BJ (cell line): ENCODE measurements at regions not wholly inside any gene's neighbourhood (a gene's known extent, or its start where the extent isn't known, plus 50 kb on each side); places are given as distances from the start of the nearest gene placed in this dataset.

Experiments
- CTCF ChIA-PET: fragments of 350-600 bp; formaldehyde crosslinking; extraction: SDS; loops from one replicate; lab custom pipeline; 2021; ENCODE audit warnings: antibody characterized with exemption, inconsistent platforms; lab: Yijun Ruan, JAX
- POLR2A ChIA-PET: fragments of 300-600 bp; sonication (Branson Sonifier 250); formaldehyde crosslinking; extraction: SDS; loops from one replicate; lab custom pipeline; 2021; ENCODE audit warnings: antibody characterized with exemption; lab: Charles Lee
- DNase-seq: peaks from one replicate; pipeline ENCODE4 v3.0.0-alpha.2; 2011; ENCODE audit warnings: low read depth
- H3K27me3 ChIP-seq: 2 replicates; pipeline ENCODE4 v1.6.0; 2011; ENCODE audit warnings: low read length; ENCODE audit not compliant: control insufficient read depth, insufficient read depth
- H3K36me3 ChIP-seq: 2 replicates; pipeline ENCODE4 v1.5.1; 2011; ENCODE audit warnings: low read length; ENCODE audit not compliant: control insufficient read depth, insufficient read depth
- H3K4me3 ChIP-seq: 2 replicates; pipeline ENCODE4 v1.5.1; 2011; ENCODE audit warnings: low read depth, mild to moderate bottlenecking, control low read depth, low read length
- TF ChIP-seq, protein P1 (sequence below): IDR thresholded peaks from 2 replicates; pipeline ENCODE4 v1.5.1; 2011; ENCODE audit warnings: low read depth, mild to moderate bottlenecking, control low read depth, inconsistent platforms, low read length, moderate library complexity; ENCODE audit not compliant: insufficient read depth

- no peak overlapping the region for H3K4me3 ChIP-seq
- POLR2A ChIA-PET: no interaction called here
- CTCF ChIA-PET: interaction anchor here (4.4 kb wide), 1 partner anchor 8 kb away, joined by 17 read pairs; no protein-coding TSS in a partner anchor
- H3K27me3 ChIP-seq: 0 out of 2 replicates have a peak, but pooled peaks cover 1% of the 10 kb centered on the region
- TF ChIP-seq, protein P1, sequence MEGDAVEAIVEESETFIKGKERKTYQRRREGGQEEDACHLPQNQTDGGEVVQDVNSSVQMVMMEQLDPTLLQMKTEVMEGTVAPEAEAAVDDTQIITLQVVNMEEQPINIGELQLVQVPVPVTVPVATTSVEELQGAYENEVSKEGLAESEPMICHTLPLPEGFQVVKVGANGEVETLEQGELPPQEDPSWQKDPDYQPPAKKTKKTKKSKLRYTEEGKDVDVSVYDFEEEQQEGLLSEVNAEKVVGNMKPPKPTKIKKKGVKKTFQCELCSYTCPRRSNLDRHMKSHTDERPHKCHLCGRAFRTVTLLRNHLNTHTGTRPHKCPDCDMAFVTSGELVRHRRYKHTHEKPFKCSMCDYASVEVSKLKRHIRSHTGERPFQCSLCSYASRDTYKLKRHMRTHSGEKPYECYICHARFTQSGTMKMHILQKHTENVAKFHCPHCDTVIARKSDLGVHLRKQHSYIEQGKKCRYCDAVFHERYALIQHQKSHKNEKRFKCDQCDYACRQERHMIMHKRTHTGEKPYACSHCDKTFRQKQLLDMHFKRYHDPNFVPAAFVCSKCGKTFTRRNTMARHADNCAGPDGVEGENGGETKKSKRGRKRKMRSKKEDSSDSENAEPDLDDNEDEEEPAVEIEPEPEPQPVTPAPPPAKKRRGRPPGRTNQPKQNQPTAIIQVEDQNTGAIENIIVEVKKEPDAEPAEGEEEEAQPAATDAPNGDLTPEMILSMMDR: no peak
- H3K36me3 ChIP-seq: no peaks in the 10 kb centered on the region
- DNase-seq: no peak
Observed at GRCh38 chr3:117989982-117990381, 1044.7 kb downstream of the IGSF11 start.

GRCh38 chr3:117990627-117991026, 1044.0 kb downstream of the IGSF11 start:
- no peak for DNase-seq
- CTCF ChIA-PET: interaction anchor here (0.6 to 4.4 kb wide), 2 partner anchors 7 to 197 kb away, joined by 5 to 17 read pairs; no protein-coding TSS in a partner anchor
- Histone ChIP-seq H3K36me3 (no peaks in the 10 kb centered on the region), H3K4me3 (no peak overlapping the region), H3K27me3 (0 out of 2 replicates have a peak, but pooled peaks cover 1% of the 10 kb centered on the region)
- TF ChIP-seq, protein P1: no peak
- POLR2A ChIA-PET: no interaction called here

GRCh38 chr3:117995842-117996437, 1038.7 kb downstream of the IGSF11 start:
- TF ChIP-seq, protein P1: no peak
- ChIA-PET CTCF (interaction anchor here (0.6 to 2.0 kb wide), 3 partner anchors 9 to 399 kb away, joined by 3 to 5 read pairs (median 3); no protein-coding TSS in a partner anchor), POLR2A (no interaction called here)
- Histone ChIP-seq H3K36me3 (no peaks in the 10 kb centered on the region), H3K27me3 (peaks cover 3% of the 10 kb centered on the region; the same call in 1 of the 2 replicates), H3K4me3 (no peak overlapping the region)
- no peak for DNase-seq

- ChIA-PET POLR2A (no interaction called here), CTCF (interaction anchor here (0.5 to 2.8 kb wide), 25 partner anchors 8 to 1226 kb away, joined by 3 to 17 read pairs (median 3); no protein-coding TSS in a partner anchor)
- TF ChIP-seq, protein P1: peak; percentile 96
- Histone ChIP-seq H3K36me3 (no peaks in the 10 kb centered on the region), H3K4me3 (peak overlapping the region; percentile 50), H3K27me3 (peaks cover 3% of the 10 kb centered on the region; the same call in 1 of the 2 replicates)
- DNase-seq: peak; percentile 18
Observed at GRCh38 chr3:117997201-117998049, 1037.2 kb downstream of the IGSF11 start.

- Histone ChIP-seq H3K27me3 (peaks cover 3% of the 10 kb centered on the region; the same call in 1 of the 2 replicates), H3K4me3 (no peak overlapping the region), H3K36me3 (no peaks in the 10 kb centered on the region)
- CTCF ChIA-PET: interaction anchor here (0.5 to 2.8 kb wide), 16 partner anchors 10 to 1227 kb away, joined by 3 to 17 read pairs (median 3); no protein-coding TSS in a partner anchor
- TF ChIP-seq, protein P1: no peak
- POLR2A ChIA-PET: no interaction called here
- no peak for DNase-seq
Observed at GRCh38 chr3:117998071-117998470, 1036.6 kb downstream of the IGSF11 start.
